IMR-90 (cell line): ENCODE measurements at regions not wholly inside any gene's neighbourhood (a gene's known extent, or its start where the extent isn't known, plus 50 kb on each side); places are given as distances from the start of the nearest gene placed in this dataset.

Experiments used
- ATAC-seq: fragments of 200-7000 bp; cut with Tn5 transposase; 2 replicates; pipeline ENCODE4 v1.9.1; 2020; ENCODE audit warnings: low read depth, mild to moderate bottlenecking, moderate library complexity
- BruUV-seq: library from RNA; stranded (reverse); fragments of 400-500 nt; replicated peaks from 2 replicates; lab custom pipeline; 2021; lab: Mats Ljungman, UMichigan
- CTCF ChIA-PET: fragments of 300-600 bp; formaldehyde crosslinking; extraction: SDS; loops from one replicate; lab custom pipeline; 2021; ENCODE audit warnings: antibody characterized with exemption; lab: Yijun Ruan, JAX
- POLR2A ChIA-PET: fragments of 300-600 bp; sonication (Branson Sonifier 250); formaldehyde crosslinking; loops from one replicate; lab custom pipeline; 2022; ENCODE audit warnings: antibody characterized with exemption; ENCODE audit not compliant: unreplicated experiment; lab: Charles Lee
- DNase-seq: peaks from one replicate; pipeline ENCODE4 v3.0.0; 2013
- H2AFZ ChIP-seq: replicated peaks from 2 replicates; pipeline ENCODE3; 2013; ENCODE audit warnings: low read length, mild to moderate bottlenecking; ENCODE audit not compliant: poor library complexity
- H2AK5ac ChIP-seq: 2 replicates; pipeline ENCODE4 v1.6.1; 2013; ENCODE audit warnings: low read depth, low read length, inconsistent platforms
- H2AK9ac ChIP-seq: replicated peaks from 2 replicates; pipeline ENCODE3; 2013; ENCODE audit warnings: mild to moderate bottlenecking, low read depth, low read length, moderate library complexity; ENCODE audit not compliant: poor library complexity
- H2BK120ac ChIP-seq: 2 replicates; pipeline ENCODE4 v1.6.1; 2013; ENCODE audit warnings: low read depth, low read length, inconsistent platforms
- H2BK15ac ChIP-seq: 3 replicates; pipeline ENCODE4 v1.6.1; 2013; ENCODE audit warnings: low read depth, low read length, inconsistent platforms
- H2BK20ac ChIP-seq: 2 replicates; pipeline ENCODE4 v1.6.1; 2013; ENCODE audit warnings: low read depth, mild to moderate bottlenecking, inconsistent platforms, low read length, moderate library complexity
- H2BK5ac ChIP-seq: 2 replicates; pipeline ENCODE4 v1.6.1; 2013; ENCODE audit warnings: mild to moderate bottlenecking, low read depth, low read length, inconsistent platforms; ENCODE audit not compliant: poor library complexity, severe bottlenecking
- H3K14ac ChIP-seq: replicated peaks from 2 replicates; pipeline ENCODE4 v1.6.1; 2013; ENCODE audit warnings: low read depth, low read length, inconsistent platforms
- H3K18ac ChIP-seq: 2 replicates; pipeline ENCODE4 v1.6.1; 2013; ENCODE audit warnings: low read depth, low read length, control low read depth
- H3K23ac ChIP-seq: 2 replicates; pipeline ENCODE4 v1.6.1; 2013; ENCODE audit warnings: low read depth, low read length, inconsistent platforms
- H3K27ac ChIP-seq: 2 replicates; pipeline ENCODE4 v1.5.1; 2013; ENCODE audit warnings: mild to moderate bottlenecking, control low read depth, low read length; ENCODE audit not compliant: insufficient read depth
- H3K27me3 ChIP-seq: 2 replicates; pipeline ENCODE4 v1.6.1; 2013; ENCODE audit warnings: low read length; ENCODE audit not compliant: control insufficient read depth, insufficient read depth
- H3K36me3 ChIP-seq: 2 replicates; pipeline ENCODE4 v1.6.1; 2013; ENCODE audit warnings: low read length, mixed read lengths; ENCODE audit not compliant: control insufficient read depth, insufficient read depth
- H3K4ac ChIP-seq: 2 replicates; pipeline ENCODE4 v1.6.1; 2013; ENCODE audit warnings: low read depth, low read length, inconsistent platforms
- H3K4me1 ChIP-seq: 2 replicates; pipeline ENCODE4 v1.6.1; 2013; ENCODE audit warnings: low read length, mixed read lengths; ENCODE audit not compliant: control insufficient read depth, insufficient read depth
- H3K4me2 ChIP-seq: 2 replicates; pipeline ENCODE4 v1.6.1; 2013; ENCODE audit warnings: low read depth, mild to moderate bottlenecking, control low read depth, low read length, moderate library complexity
- H3K4me3 ChIP-seq: 2 replicates; pipeline ENCODE4 v1.5.1; 2013; ENCODE audit warnings: low read depth, mild to moderate bottlenecking, control low read depth, low read length, moderate library complexity; ENCODE audit not compliant: insufficient read depth
- H3K56ac ChIP-seq: 2 replicates; pipeline ENCODE4 v1.6.1; 2013; ENCODE audit warnings: low read length, inconsistent platforms; ENCODE audit not compliant: insufficient read depth; ENCODE audit errors: extremely low read depth
- H3K79me1 ChIP-seq, 2 experiments: 2 replicates each; pipeline ENCODE4 v1.6.1; 2013; ENCODE audit warnings: low read length in 2 of 2, inconsistent platforms in 1 of 2, low read depth in 1 of 2
- H3K9ac ChIP-seq: 2 replicates; pipeline ENCODE4 v1.6.1; 2013; ENCODE audit warnings: low read depth, low read length, control low read depth
- H3K9me1 ChIP-seq: 2 replicates; pipeline ENCODE4 v1.6.1; 2013; ENCODE audit warnings: low read length, inconsistent platforms; ENCODE audit not compliant: insufficient read depth
- H3K9me3 ChIP-seq: 2 replicates; pipeline ENCODE4 v1.6.1; 2013; ENCODE audit warnings: low read length; ENCODE audit not compliant: control insufficient read depth, insufficient read depth
- H4K20me1 ChIP-seq: 2 replicates; pipeline ENCODE4 v1.6.1; 2013; ENCODE audit warnings: low read length, inconsistent platforms; ENCODE audit not compliant: insufficient read depth
- H4K5ac ChIP-seq: 2 replicates; pipeline ENCODE4 v1.6.1; 2013; ENCODE audit warnings: mild to moderate bottlenecking, low read depth, low read length, control low read depth
- H4K8ac ChIP-seq, 2 experiments: 2 replicates each; pipeline ENCODE4 v1.6.1; 2013; ENCODE audit warnings: low read depth in 2 of 2, low read length in 2 of 2, control low read depth in 1 of 2, inconsistent platforms in 1 of 2
- H4K91ac ChIP-seq: 2 replicates; pipeline ENCODE4 v1.6.1; 2013; ENCODE audit warnings: low read depth, low read length, inconsistent platforms; ENCODE audit not compliant: insufficient read depth
- BHLHE40 ChIP-seq: fragments of 150-350 bp; IDR thresholded peaks from 2 replicates; pipeline ENCODE4 v1.6.1; 2016; ENCODE audit warnings: mild to moderate bottlenecking, low read depth, low read length
- CEBPB ChIP-seq: IDR thresholded peaks from 2 replicates; pipeline ENCODE4 v1.6.1; 2012; ENCODE audit warnings: low read depth, low read length, improper control_type of control experiment
- CHD1 ChIP-seq: IDR thresholded peaks from 2 replicates; pipeline ENCODE4 v1.6.1; 2012; ENCODE audit warnings: low read depth, low read length, improper control_type of control experiment
- CTCF ChIP-seq: conservative IDR thresholded peaks from 2 replicates; pipeline ENCODE4 v1.5.1; 2012; ENCODE audit warnings: mild to moderate bottlenecking, low read depth, low read length, improper control_type of control experiment
- ELK1 ChIP-seq: fragments of 150-350 bp; IDR thresholded peaks from 2 replicates; pipeline ENCODE4 v1.6.1; 2016; ENCODE audit warnings: low read depth, mild to moderate bottlenecking, low read length, moderate library complexity, borderline replicate concordance
- FOS ChIP-seq: fragments of 150-350 bp; IDR thresholded peaks from 2 replicates; pipeline ENCODE4 v1.6.1; 2016; ENCODE audit warnings: low read depth, low read length
- MAFK ChIP-seq: IDR thresholded peaks from 2 replicates; pipeline ENCODE4 v1.6.1; 2012; ENCODE audit warnings: low read depth, low read length, improper control_type of control experiment
- MAZ ChIP-seq: IDR thresholded peaks from 2 replicates; pipeline ENCODE4 v1.6.1; 2012; ENCODE audit warnings: low read depth, mild to moderate bottlenecking, low read length, improper control_type of control experiment, moderate library complexity, borderline replicate concordance
- MXI1 ChIP-seq: IDR thresholded peaks from 2 replicates; pipeline ENCODE4 v1.6.1; 2012; ENCODE audit warnings: low read depth, mild to moderate bottlenecking, low read length, moderate library complexity, borderline replicate concordance
- NFE2L2 ChIP-seq: fragments of 150-350 bp; IDR thresholded peaks from 2 replicates; pipeline ENCODE4 v1.6.1; 2016; ENCODE audit warnings: low read depth, mild to moderate bottlenecking, low read length
- POLR2A ChIP-seq: IDR thresholded peaks from 2 replicates; pipeline ENCODE4 v1.6.1; 2012; ENCODE audit warnings: mild to moderate bottlenecking, low read depth, low read length
- RAD21 ChIP-seq: IDR thresholded peaks from 2 replicates; pipeline ENCODE4 v1.6.1; 2012; ENCODE audit warnings: low read length, improper control_type of control experiment
- RCOR1 ChIP-seq: IDR thresholded peaks from 2 replicates; pipeline ENCODE4 v1.6.1; 2012; ENCODE audit warnings: mild to moderate bottlenecking, low read length, improper control_type of control experiment; ENCODE audit not compliant: insufficient replicate concordance
- RFX5 ChIP-seq: IDR thresholded peaks from 2 replicates; pipeline ENCODE4 v1.8.0; 2012; ENCODE audit warnings: low read depth, mild to moderate bottlenecking, low read length, moderate library complexity
- SMC3 ChIP-seq: fragments of 150-350 bp; IDR thresholded peaks from 2 replicates; pipeline ENCODE4 v1.6.1; 2016; ENCODE audit warnings: low read depth, mild to moderate bottlenecking, antibody characterized with exemption, low read length, moderate library complexity
- USF2 ChIP-seq: fragments of 150-350 bp; IDR thresholded peaks from 2 replicates; pipeline ENCODE4 v1.6.1; 2017; ENCODE audit warnings: mild to moderate bottlenecking, antibody characterized with exemption, low read length, low read depth
- WGBS, 2 experiments: methylation state at CpG; one replicate each; pipeline versions ENCODE4 v1.1.5 to v1.1.7; 2013; ENCODE audit warnings: missing lambda C conversion rate in 2 of 2; ENCODE audit not compliant: insufficient read length in 1 of 2; ENCODE audit errors: extremely low coverage in 2 of 2; 5-methylcytosine and 5-hydroxymethylcytosine counted together
- dilution Hi-C: fragments of 300-500 bp; cut with HindIII; formaldehyde crosslinking; loops from one replicate; pipeline ENCODE4 v1.14.3; 2018; ENCODE audit warnings: low sequenced_read_pairs; ENCODE audit not compliant: unreplicated experiment
- in situ Hi-C: fragments of 300-500 bp; cut with MboI; formaldehyde crosslinking; loops from 3 replicates; pipeline ENCODE4 v1.14.3; 2019; ENCODE audit warnings: low sequenced_read_pairs, inconsistent platforms, mixed read lengths
- intact Hi-C: fragments of 100-400 bp; cut with micrococcal nuclease; formaldehyde crosslinking; loops from 2 replicates; pipeline ENCODE4 v1.10.0; 2022

- H3K4me1 ChIP-seq = no peaks in the 10 kb centered on the region
- no TSS peak for BruUV-seq
- no peak overlapping the region for H4K91ac ChIP-seq
- H4K8ac ChIP-seq = no peak overlapping the region
- H2BK5ac ChIP-seq = no peak overlapping the region
- H3K27ac ChIP-seq = no peak overlapping the region
- WGBS, 2 experiments = no CpG with 5 or more reads among the region's 3 CpGs
- ChIA-PET CTCF (no interaction called here), POLR2A (no interaction called here)
- no peak overlapping the region for H3K9ac ChIP-seq
- peaks cover 3% of the 10 kb centered on the region; the same call in 1 of the 2 replicates for H3K27me3 ChIP-seq
- H3K79me1 ChIP-seq = no peaks in the 10 kb centered on the region
- in situ Hi-C loops (no loop called here), dilution Hi-C loops (no loop called here), intact Hi-C loops (no loop called here)
- no peak overlapping the region for H3K18ac ChIP-seq
- H3K4ac ChIP-seq = no peak overlapping the region
- no peak overlapping the region for H3K23ac ChIP-seq
- H2BK120ac ChIP-seq = no peak overlapping the region
- ATAC-seq (no peak), DNase-seq (no peak)
- no peak for TF ChIP-seq MAFK
- TF ChIP-seq MAZ = no peak
- TF ChIP-seq NFE2L2 = no peak
- TF ChIP-seq CEBPB = no peak
- TF ChIP-seq POLR2A = no peak
- no peak for TF ChIP-seq CHD1
- no peak for TF ChIP-seq FOS
- TF ChIP-seq MXI1 = no peak
- no peak for TF ChIP-seq RFX5
- TF ChIP-seq SMC3 = no peak
- TF ChIP-seq CTCF = no peak
- no peak for TF ChIP-seq ELK1
- TF ChIP-seq RAD21 = no peak
- no peak for TF ChIP-seq BHLHE40
- TF ChIP-seq RCOR1 = no peak
- TF ChIP-seq USF2 = no peak
- no peaks in the 10 kb centered on the region for H4K20me1 ChIP-seq
- no peaks in the 10 kb centered on the region for H3K9me3 ChIP-seq
- H3K4me3 ChIP-seq = no peak overlapping the region
- no peak overlapping the region for H2AFZ ChIP-seq
- no peak overlapping the region for H2AK5ac ChIP-seq
- no peak overlapping the region for H3K14ac ChIP-seq
- no peaks in the 10 kb centered on the region for H3K36me3 ChIP-seq
- no peak overlapping the region for H2AK9ac ChIP-seq
- no peak overlapping the region for H3K4me2 ChIP-seq
- H3K9me1 ChIP-seq = no peaks in the 10 kb centered on the region; the same call in 1 of the 2 replicates
- H3K56ac ChIP-seq = no peak overlapping the region
- H4K5ac ChIP-seq = no peak overlapping the region
- H2BK20ac ChIP-seq = no peak overlapping the region
- H2BK15ac ChIP-seq = no peak overlapping the region
Measured at GRCh38 chr2:220646424-220646823, 925.7 kb downstream of the EPHA4 start.
